ENCODE measurements at regions not wholly inside any gene's neighbourhood (a gene's known extent, or its start where the extent isn't known, plus 50 kb on each side); places are given as distances from the start of the nearest gene placed in this dataset.
A peak's percentile ranks its signal among the peaks of the same experiment; 100 is the strongest.

DNA sequence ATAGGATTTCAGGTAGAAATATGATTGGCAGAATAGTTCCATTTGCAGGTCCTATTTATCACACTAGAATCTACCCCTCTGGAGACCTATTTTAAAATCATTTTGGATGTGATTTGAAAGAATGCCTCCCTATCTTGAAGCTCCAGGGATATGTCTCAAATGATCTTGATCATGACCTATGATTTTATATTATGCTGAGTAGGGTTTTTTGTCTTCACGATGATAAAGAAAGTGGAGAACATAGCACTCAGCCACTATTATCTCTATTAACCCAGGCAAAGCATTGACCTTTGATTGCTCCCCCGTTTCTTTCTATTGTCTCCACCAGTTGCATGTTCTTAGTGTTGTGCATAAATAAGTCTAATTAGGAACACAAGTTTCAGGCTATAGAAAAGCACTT lies 307.9 kb downstream of the BLID start:
- no peak overlapping the region for H3K4me3 ChIP-seq (replicated peaks; ENCODE audit: low read depth, low read length)
- no peak for DNase-seq (ENCODE audit: low read depth)

DNA sequence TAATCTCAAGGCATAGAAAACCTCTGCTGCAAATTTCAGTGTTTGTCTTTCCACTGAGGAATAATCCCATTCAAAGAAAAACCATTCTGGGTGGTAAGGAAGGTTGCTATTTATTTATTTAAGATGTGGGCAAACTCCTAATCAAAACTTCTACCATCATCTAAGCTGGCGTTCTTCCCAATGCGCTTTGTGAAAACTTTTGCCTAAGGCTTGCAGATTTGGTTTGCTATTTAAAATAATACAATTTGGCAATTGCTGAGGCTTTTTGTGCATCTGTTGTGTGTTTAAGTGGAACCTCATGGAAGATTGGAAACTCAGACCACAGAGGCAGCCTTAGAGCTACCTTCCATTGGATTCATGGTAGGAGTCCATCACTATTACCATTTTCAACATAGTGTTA lies 309.0 kb downstream of the BLID start:
- TF ChIP-seq, protein P1, sequence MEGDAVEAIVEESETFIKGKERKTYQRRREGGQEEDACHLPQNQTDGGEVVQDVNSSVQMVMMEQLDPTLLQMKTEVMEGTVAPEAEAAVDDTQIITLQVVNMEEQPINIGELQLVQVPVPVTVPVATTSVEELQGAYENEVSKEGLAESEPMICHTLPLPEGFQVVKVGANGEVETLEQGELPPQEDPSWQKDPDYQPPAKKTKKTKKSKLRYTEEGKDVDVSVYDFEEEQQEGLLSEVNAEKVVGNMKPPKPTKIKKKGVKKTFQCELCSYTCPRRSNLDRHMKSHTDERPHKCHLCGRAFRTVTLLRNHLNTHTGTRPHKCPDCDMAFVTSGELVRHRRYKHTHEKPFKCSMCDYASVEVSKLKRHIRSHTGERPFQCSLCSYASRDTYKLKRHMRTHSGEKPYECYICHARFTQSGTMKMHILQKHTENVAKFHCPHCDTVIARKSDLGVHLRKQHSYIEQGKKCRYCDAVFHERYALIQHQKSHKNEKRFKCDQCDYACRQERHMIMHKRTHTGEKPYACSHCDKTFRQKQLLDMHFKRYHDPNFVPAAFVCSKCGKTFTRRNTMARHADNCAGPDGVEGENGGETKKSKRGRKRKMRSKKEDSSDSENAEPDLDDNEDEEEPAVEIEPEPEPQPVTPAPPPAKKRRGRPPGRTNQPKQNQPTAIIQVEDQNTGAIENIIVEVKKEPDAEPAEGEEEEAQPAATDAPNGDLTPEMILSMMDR (IDR thresholded peaks at IDR 0.05; ENCODE audit: low read length, missing control alignments): no peak
- H3K4me3 ChIP-seq (replicated peaks; ENCODE audit: low read depth, low read length): no peak overlapping the region
- DNase-seq (ENCODE audit: low read depth): no peak

More for the DNA sequence above, 307.9 kb downstream of the BLID start:
- TF ChIP-seq, protein P1 (IDR thresholded peaks at IDR 0.05; ENCODE audit: low read length, missing control alignments): no peak

DNA sequence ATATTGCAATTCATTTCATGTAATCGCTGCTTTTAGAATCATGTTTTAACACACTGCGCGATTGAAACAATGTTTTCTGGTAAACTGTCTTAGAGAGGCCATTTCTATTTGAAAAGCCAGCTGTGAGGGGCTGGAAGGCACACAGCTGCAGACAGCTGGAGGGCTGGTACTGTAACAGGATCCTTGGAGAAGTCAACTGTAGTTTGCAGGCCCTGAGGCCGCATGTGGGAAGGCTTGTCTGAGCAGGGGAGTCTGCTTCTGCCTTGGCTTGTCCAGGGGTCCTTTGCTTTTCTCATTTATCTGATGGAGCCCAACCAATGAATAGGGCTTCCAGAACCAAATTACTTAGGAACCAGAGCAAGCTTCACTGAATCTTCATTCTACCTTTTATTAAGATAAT lies 313.5 kb downstream of the BLID start:
- no peak overlapping the region for H3K4me3 ChIP-seq (replicated peaks; ENCODE audit: low read depth, low read length)
- DNase-seq (ENCODE audit: low read depth): no peak
- TF ChIP-seq, protein P1 (IDR thresholded peaks at IDR 0.05; ENCODE audit: low read length, missing control alignments): no peak

DNA sequence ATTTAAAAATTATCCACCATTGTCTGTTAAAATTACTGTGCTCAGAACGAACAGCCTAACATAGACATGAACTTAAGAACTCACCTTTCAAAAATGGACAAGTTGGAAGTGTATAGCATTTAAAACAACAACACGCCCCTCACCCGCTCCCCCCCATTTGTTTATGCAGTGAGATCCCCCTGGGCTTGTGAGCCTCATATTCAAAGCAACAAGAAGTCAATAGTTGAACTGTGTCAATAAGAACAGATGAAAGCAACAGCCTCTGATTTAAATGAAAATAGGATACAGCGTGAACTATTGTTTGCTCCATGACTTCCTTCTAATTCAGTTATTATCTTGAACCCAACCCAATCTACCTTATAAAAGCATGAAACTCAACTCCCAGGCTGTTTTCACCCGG lies 314.2 kb downstream of the BLID start:
- no peak overlapping the region for H3K4me3 ChIP-seq (replicated peaks; ENCODE audit: low read depth, low read length)
- TF ChIP-seq, protein P1 (IDR thresholded peaks at IDR 0.05; ENCODE audit: low read length, missing control alignments): no peak
- no peak for DNase-seq (ENCODE audit: low read depth)

DNA sequence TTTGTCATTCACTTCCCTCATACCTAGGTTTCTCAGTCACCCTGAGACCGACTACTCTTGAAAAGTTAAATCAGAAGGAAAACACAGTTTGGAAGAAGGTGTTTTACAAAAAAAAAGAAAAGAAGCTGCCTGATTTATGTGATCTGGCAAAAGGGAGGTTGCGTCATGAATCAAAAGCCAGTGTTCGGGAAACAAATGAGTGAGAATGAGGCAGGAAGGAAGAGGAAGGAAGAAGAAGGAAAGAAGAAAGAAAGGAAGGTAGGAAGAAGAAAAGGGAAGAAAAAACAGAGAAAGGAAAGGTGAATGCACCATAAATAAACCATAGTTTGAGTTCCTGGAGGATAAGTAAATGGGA lies 314.6 kb downstream of the BLID start:
- TF ChIP-seq, protein P1 (IDR thresholded peaks at IDR 0.05; ENCODE audit: low read length, missing control alignments): no peak
- no peak for DNase-seq (ENCODE audit: low read depth)

DNA sequence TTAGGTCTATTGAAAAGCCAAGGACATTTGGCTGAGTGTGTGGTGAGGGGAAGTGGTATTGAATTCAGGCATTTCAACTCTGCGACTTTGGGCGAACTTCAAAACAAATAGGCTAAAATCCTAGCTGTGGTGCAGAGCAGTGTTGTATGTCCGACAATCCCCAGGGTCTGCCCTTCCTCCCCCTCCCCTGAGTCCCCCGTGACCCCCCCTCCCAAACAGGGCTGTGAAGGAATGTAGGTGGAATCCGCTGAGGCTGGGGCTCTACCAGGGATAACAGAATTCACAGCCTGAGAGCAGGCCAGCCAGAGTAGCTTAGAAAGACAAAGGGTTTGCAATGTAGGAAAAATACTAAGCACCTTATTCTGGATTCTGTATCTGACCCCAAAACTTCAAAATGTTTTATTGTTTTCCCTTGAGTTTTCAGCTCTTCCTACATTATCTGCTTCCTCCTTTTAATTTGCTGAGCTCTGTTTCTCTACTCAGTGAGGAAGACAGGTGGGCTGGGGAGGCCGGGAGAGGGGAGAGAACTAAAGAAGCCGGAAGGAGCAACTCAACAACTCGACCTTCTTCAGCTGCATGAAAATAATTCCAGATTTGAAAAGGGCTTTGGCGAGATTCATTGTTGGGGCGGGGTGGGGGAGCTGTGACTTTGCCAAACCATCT lies 315.2 kb downstream of the BLID start:
- DNase-seq (ENCODE audit: low read depth): peak; percentile 21
- no peak overlapping the region for H3K4me3 ChIP-seq (replicated peaks; ENCODE audit: low read depth, low read length)
- TF ChIP-seq, protein P1 (IDR thresholded peaks at IDR 0.05; ENCODE audit: low read length, missing control alignments): no peak

More for the DNA sequence above, 314.6 kb downstream of the BLID start:
- H3K4me3 ChIP-seq (replicated peaks; ENCODE audit: low read depth, low read length): no peak overlapping the region

DNA sequence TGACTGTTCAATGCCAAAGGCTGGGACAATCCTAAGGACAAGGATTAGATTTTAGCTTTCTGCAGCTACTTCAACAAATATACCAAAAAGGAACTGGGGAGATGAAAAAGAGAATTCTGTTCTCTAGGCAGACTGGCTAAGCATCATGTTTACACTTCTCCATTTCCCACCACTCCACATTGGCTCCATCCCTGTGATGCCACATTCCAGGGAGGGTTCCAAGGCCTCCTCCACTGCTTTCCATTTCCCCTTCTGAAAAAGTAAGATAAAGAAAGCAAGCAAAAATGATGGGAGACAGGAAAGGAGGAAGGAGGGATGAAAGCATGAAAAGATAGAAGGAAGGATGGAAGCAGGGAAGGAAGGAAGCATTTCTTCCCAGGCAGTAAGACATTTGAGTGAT lies 315.8 kb downstream of the BLID start:
- H3K4me3 ChIP-seq (replicated peaks; ENCODE audit: low read depth, low read length): no peak overlapping the region
- no peak for DNase-seq (ENCODE audit: low read depth)
- TF ChIP-seq, protein P1 (IDR thresholded peaks at IDR 0.05; ENCODE audit: low read length, missing control alignments): no peak
